Brain microvascular endothelial cell (primary cell): ENCODE measurements at regions not wholly inside any gene's neighbourhood (a gene's known extent, or its start where the extent isn't known, plus 50 kb on each side); places are given as distances from the start of the nearest gene placed in this dataset.

Source experiments
- DNase-seq: peaks from one replicate; pipeline ENCODE4 v3.0.0-alpha.2; 2020
- H3K27ac ChIP-seq: fragments of 250-450 bp; sonication (Bioruptor Pico); 2 replicates; pipeline ENCODE4 v1.5.1; 2020; ENCODE audit warnings: mild to moderate bottlenecking, moderate library complexity
- H3K27me3 ChIP-seq: fragments of 250-450 bp; sonication (Bioruptor Pico); replicated peaks from 2 replicates; pipeline ENCODE4 v1.5.1; 2020; ENCODE audit warnings: mild to moderate bottlenecking
- H3K36me3 ChIP-seq: fragments of 250-450 bp; sonication (Bioruptor Pico); replicated peaks from 2 replicates; pipeline ENCODE4 v1.5.1; 2020; ENCODE audit warnings: mild to moderate bottlenecking
- H3K4me3 ChIP-seq: 2 replicates; pipeline ENCODE4 v1.5.1; 2011; ENCODE audit warnings: low read depth, mild to moderate bottlenecking, control low read depth, low read length, moderate library complexity
- in situ Hi-C: cut with HindIII; loops from 2 replicates; pipeline ENCODE4 v1.10.0; 2017; ENCODE audit warnings: low sequenced_read_pairs, low pct_ligation_motif_present
- TF ChIP-seq, protein P1 (sequence below): IDR thresholded peaks from 2 replicates; pipeline ENCODE4 v1.5.1; 2011; ENCODE audit warnings: low read depth, mild to moderate bottlenecking, moderate library complexity, low read length, control low read depth, inconsistent platforms; ENCODE audit errors: missing control alignments

- Histone ChIP-seq H3K27me3 (no peaks in the 10 kb centered on the region), H3K4me3 (no peak overlapping the region), H3K36me3 (no peaks in the 10 kb centered on the region), H3K27ac (no peak overlapping the region)
- TF ChIP-seq, protein P1, sequence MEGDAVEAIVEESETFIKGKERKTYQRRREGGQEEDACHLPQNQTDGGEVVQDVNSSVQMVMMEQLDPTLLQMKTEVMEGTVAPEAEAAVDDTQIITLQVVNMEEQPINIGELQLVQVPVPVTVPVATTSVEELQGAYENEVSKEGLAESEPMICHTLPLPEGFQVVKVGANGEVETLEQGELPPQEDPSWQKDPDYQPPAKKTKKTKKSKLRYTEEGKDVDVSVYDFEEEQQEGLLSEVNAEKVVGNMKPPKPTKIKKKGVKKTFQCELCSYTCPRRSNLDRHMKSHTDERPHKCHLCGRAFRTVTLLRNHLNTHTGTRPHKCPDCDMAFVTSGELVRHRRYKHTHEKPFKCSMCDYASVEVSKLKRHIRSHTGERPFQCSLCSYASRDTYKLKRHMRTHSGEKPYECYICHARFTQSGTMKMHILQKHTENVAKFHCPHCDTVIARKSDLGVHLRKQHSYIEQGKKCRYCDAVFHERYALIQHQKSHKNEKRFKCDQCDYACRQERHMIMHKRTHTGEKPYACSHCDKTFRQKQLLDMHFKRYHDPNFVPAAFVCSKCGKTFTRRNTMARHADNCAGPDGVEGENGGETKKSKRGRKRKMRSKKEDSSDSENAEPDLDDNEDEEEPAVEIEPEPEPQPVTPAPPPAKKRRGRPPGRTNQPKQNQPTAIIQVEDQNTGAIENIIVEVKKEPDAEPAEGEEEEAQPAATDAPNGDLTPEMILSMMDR, result no peak
- DNase-seq, result no peak
- in situ Hi-C loops, result no loop called here
Observed at GRCh38 chr19:29096896-29097295, 116.1 kb downstream of the UQCRFS1 start.

DNA sequence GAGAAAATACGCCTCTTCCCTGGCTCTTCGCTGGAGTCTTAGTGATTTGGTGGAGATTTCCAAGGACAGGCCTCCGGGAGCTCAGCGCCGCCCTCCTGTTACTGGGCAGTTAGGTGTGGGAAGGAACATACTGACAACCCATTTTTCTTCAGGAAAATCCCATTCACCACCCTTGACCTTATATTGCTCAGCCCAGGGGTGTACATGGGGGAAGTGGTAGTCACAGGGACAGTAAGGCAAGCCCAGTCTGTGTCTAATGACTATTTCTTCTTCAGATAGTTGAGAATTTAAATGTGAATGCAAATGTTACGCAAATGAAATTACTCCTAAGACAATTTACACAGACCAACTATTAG, 119.4 kb downstream of the UQCRFS1 start:
- in situ Hi-C loops, result no loop called here
- no peak overlapping the region for H3K4me3 ChIP-seq
- H3K27me3 ChIP-seq, result no peaks in the 10 kb centered on the region
- H3K27ac ChIP-seq, result no peak overlapping the region
- H3K36me3 ChIP-seq, result no peaks in the 10 kb centered on the region
- TF ChIP-seq, protein P1, result no peak
- no peak for DNase-seq

DNA sequence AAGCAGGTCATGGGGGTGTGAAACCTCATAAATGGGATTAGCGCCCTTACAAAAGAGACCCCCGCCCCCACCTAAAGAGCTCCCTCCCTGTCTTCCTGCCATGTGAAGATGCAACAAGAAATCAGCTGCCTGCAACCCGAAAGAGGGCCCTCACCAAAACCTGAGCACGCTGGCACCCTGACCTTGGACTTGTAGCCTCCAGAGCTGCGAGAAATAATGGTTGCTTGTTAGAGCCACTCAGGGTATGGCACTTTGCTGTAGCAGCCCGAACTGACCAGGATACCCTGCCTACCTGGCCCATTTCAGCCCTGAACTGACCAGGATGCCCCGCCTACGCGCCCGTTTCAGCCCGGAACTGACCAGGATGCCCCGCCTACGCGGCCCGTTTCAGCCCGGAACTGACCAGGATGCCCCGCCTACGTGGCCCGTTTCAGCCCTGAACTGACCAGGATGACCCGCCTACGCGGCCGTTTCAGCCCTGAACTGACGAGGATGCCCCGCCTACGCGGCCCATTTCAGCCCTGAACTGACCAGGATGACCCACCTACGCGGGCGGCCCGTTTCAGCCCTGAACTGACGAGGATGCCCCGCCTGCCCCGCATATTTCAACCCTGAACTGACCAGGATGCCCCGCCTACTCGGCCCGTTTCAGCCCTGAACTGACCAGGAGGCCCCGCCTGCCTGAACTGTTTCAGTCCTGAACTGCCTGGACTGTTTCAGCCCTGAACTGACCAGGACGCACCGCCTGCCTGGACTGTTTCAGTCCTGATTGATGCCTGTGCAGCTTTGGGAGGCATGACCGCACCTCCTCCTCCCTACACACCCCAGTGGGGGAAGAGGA, 120.0 kb downstream of the UQCRFS1 start:
- H3K36me3 ChIP-seq, result no peaks in the 10 kb centered on the region
- TF ChIP-seq, protein P1, result no peak
- no peak overlapping the region for H3K27ac ChIP-seq
- no peaks in the 10 kb centered on the region for H3K27me3 ChIP-seq
- H3K4me3 ChIP-seq, result no peak overlapping the region
- in situ Hi-C loops, result no loop called here
- DNase-seq, result no peak

DNA sequence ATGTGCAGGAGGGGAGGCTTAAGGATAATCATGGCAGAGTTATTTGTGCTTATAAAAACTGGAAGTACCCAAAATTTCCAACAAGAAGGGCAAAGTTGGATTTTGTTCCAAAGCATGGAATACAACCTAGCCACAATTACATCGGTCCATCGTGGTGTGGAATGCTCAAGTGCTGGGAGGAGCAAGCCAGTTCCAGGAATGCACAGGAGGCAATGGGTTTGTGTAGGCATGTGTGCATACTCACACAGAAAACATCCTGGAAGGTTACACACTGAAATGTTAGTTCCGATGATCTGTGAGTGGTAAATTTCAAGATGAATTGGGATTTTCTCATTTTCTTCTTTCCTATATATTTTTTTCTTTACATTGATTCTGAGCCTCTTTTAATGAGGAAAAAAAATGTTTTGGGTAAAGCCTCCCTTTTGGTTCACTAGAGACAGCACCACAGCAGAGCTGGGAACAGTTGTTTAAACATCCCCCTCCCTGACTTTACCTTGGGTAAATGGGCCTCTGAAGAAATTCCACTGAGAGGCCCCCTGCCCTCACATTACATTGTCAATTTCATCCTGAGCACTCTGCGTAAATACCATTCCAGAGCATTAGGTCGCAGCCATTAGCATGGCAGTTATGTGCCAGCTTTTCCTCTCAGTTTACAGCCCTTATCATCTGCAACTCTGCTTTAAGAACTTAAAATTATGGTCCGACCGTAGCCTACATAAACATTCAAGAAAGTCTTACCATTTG, 122.0 kb downstream of the UQCRFS1 start:
- no peaks in the 10 kb centered on the region for H3K27me3 ChIP-seq
- H3K27ac ChIP-seq, result no peak overlapping the region
- TF ChIP-seq, protein P1, result no peak
- no peak for DNase-seq
- in situ Hi-C loops, result no loop called here
- no peak overlapping the region for H3K4me3 ChIP-seq
- H3K36me3 ChIP-seq, result no peaks in the 10 kb centered on the region

DNA sequence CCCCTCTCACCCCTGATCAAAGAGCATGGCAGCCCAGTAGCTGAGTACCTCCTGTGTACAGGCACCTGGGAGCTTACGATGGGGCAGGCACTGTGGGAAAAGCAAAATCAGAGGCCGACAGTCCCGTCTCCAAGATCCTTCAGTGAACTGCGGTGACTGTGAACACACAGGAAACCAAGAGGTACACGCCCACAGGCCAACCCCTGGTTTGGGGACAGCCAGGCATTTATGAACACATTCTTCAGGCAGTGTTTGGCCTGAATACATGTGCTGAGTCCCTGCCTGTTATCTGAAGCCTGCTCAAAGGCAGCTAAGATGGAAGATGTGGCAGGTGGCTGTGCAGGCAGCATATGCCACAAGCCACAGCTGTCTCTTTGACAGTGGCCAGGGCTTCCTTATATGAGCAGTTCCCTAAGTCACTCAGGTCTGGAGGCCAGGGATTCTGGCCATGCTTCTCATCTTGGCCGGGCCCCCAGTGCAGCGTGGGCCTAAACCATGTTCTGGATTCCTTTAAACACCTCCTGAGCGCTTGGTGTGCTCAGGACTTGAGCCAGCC, 123.6 kb downstream of the UQCRFS1 start:
- in situ Hi-C loops, result no loop called here
- Histone ChIP-seq H3K4me3 (no peak overlapping the region), H3K27ac (no peak overlapping the region), H3K27me3 (no peaks in the 10 kb centered on the region), H3K36me3 (no peaks in the 10 kb centered on the region)
- TF ChIP-seq, protein P1, result no peak
- DNase-seq, result no peak
